Caco-2 (cell line): ENCODE measurements at regions not wholly inside any gene's neighbourhood (a gene's known extent, or its start where the extent isn't known, plus 50 kb on each side); places are given as distances from the start of the nearest gene placed in this dataset.

Source experiments
- BruUV-seq: library from RNA; stranded (reverse); fragments of 400-500 nt; replicated peaks from 2 replicates; lab custom pipeline; 2021; lab: Mats Ljungman, UMichigan
- CTCF ChIA-PET: fragments of 300-600 bp; sonication (Branson Sonifier 250); formaldehyde crosslinking; loops from one replicate; lab custom pipeline; 2022; ENCODE audit warnings: antibody characterized with exemption; lab: Charles Lee
- POLR2A ChIA-PET: fragments of 300-600 bp; sonication (Branson Sonifier 250); formaldehyde crosslinking; loops from one replicate; lab custom pipeline; 2022; ENCODE audit warnings: antibody characterized with exemption; lab: Charles Lee
- DNase-seq, 2 experiments: peaks; one replicate each; pipeline versions ENCODE4 v3.0.0 to v3.0.0-alpha.2; 2020 to 2022
- H3K27me3 ChIP-seq: replicated peaks from 2 replicates; pipeline ENCODE4 v1.6.0; 2011; ENCODE audit warnings: low read length; ENCODE audit not compliant: control insufficient read depth, insufficient read depth
- H3K36me3 ChIP-seq: 2 replicates; pipeline ENCODE4 v1.5.1; 2011; ENCODE audit warnings: low read length; ENCODE audit not compliant: control insufficient read depth, insufficient read depth
- H3K4me1 ChIP-seq: fragments of 250-450 bp; sonication (Bioruptor Pico); 2 replicates; pipeline ENCODE4 v1.5.1; 2020; ENCODE audit warnings: mild to moderate bottlenecking
- H3K4me3 ChIP-seq: 2 replicates; pipeline ENCODE4 v1.5.1; 2011; ENCODE audit warnings: low read depth, mild to moderate bottlenecking, control low read depth, low read length
- H3K9me3 ChIP-seq: fragments of 250-450 bp; sonication (Bioruptor Pico); 2 replicates; pipeline ENCODE4 v1.5.1; 2020; ENCODE audit warnings: mild to moderate bottlenecking, moderate library complexity
- H3K27ac Mint-ChIP-seq: one replicate; pipeline ENCODE4 v1.8.0; 2022; ENCODE audit warnings: mixed read lengths; ENCODE audit not compliant: unreplicated experiment
- H3K27me3 Mint-ChIP-seq: one replicate; pipeline ENCODE4 v1.8.0; 2022; ENCODE audit warnings: mixed read lengths; ENCODE audit not compliant: insufficient read depth, unreplicated experiment
- H3K36me3 Mint-ChIP-seq: one replicate; pipeline ENCODE4 v1.8.0; 2022; ENCODE audit warnings: mild to moderate bottlenecking, mixed read lengths; ENCODE audit not compliant: insufficient read depth, unreplicated experiment
- H3K4me1 Mint-ChIP-seq: one replicate; pipeline ENCODE4 v1.8.0; 2022; ENCODE audit warnings: low read depth, mixed read lengths; ENCODE audit not compliant: unreplicated experiment
- H3K4me3 Mint-ChIP-seq: one replicate; pipeline ENCODE4 v1.8.0; 2022; ENCODE audit warnings: mild to moderate bottlenecking, moderate library complexity, mixed read lengths; ENCODE audit not compliant: unreplicated experiment
- H3K9me3 Mint-ChIP-seq: one replicate; pipeline ENCODE4 v1.8.0; 2022; ENCODE audit warnings: mixed read lengths; ENCODE audit not compliant: unreplicated experiment
- intact Hi-C: fragments of 100-400 bp; cut with micrococcal nuclease; formaldehyde crosslinking; loops from one replicate; pipeline ENCODE4 v1.10.0; 2022; ENCODE audit not compliant: unreplicated experiment
- TF ChIP-seq, protein P1 (sequence below), 2 experiments: fragments of 200-600 bp in 1 of 2; IDR thresholded peaks; 1 replicate in 1 of 2; 2 replicates in 1 of 2; pipeline versions ENCODE4 v1.5.1 to v1.8.0; 2011 to 2022; ENCODE audit warnings: antibody characterized with exemption in 1 of 2, control low read depth in 1 of 2, inconsistent platforms in 1 of 2, low read depth in 1 of 2, low read length in 1 of 2, mild to moderate bottlenecking in 1 of 2, moderate library complexity in 1 of 2; ENCODE audit not compliant: insufficient read depth in 1 of 2, severe bottlenecking in 1 of 2, unreplicated experiment in 1 of 2

GRCh38 chr15:94033014-94033682, 198.2 kb upstream of the MCTP2 start:
- DNase-seq: no peak
- H3K27ac Mint-ChIP-seq: no peak overlapping the region
- Histone ChIP-seq H3K27me3 (no peaks in the 10 kb centered on the region), H3K36me3 (no peaks in the 10 kb centered on the region), H3K4me3 (no peak overlapping the region), H3K9me3 (no peaks in the 10 kb centered on the region; the same call in 1 of the 2 replicates), H3K4me1 (peaks cover 23% of the 10 kb centered on the region; the same call in 1 of the 2 replicates)
- TF ChIP-seq, protein P1, sequence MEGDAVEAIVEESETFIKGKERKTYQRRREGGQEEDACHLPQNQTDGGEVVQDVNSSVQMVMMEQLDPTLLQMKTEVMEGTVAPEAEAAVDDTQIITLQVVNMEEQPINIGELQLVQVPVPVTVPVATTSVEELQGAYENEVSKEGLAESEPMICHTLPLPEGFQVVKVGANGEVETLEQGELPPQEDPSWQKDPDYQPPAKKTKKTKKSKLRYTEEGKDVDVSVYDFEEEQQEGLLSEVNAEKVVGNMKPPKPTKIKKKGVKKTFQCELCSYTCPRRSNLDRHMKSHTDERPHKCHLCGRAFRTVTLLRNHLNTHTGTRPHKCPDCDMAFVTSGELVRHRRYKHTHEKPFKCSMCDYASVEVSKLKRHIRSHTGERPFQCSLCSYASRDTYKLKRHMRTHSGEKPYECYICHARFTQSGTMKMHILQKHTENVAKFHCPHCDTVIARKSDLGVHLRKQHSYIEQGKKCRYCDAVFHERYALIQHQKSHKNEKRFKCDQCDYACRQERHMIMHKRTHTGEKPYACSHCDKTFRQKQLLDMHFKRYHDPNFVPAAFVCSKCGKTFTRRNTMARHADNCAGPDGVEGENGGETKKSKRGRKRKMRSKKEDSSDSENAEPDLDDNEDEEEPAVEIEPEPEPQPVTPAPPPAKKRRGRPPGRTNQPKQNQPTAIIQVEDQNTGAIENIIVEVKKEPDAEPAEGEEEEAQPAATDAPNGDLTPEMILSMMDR (IDR thresholded peaks at IDR 0.05; ENCODE audit: insufficient read depth in 1 of 2, low read depth in 1 of 2, low read length in 1 of 2, severe bottlenecking in 1 of 2, unreplicated experiment in 1 of 2): no peak
- H3K4me3 Mint-ChIP-seq: no peak overlapping the region
- intact Hi-C loops: no loop called here
- BruUV-seq: no TSS peak
- POLR2A ChIA-PET: no interaction called here
- H3K9me3 Mint-ChIP-seq: no peaks in the 10 kb centered on the region
- CTCF ChIA-PET: interaction anchor here (0.9 kb wide), 1 partner anchor 87 kb away, joined by 3 read pairs; no protein-coding TSS in a partner anchor
- no peaks in the 10 kb centered on the region for H3K36me3 Mint-ChIP-seq
- H3K27me3 Mint-ChIP-seq: no peaks in the 10 kb centered on the region
- peaks cover 8% of the 10 kb centered on the region for H3K4me1 Mint-ChIP-seq

DNA sequence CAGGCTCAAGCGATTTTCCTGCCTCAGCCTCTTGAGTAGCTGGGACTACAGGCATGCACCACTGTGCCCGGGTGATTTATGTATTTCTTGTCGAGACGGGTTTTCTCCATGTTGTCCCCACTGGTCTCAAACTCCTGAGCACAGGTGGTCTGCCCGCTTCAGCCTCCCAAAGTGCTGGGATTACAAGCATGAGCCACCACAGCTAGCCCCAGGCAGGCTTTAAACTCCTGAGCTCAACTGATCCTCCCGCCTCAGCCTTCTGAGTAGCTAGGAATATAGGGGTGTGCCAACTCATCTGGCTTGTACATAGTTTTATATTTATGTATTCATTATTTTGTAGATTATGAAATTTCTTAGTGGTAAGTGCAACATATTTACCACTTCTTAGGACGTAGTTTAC, 198.8 kb upstream of the MCTP2 start:
- no peaks in the 10 kb centered on the region for H3K9me3 ChIP-seq

GRCh38 chr15:94031072-94031471, 200.3 kb upstream of the MCTP2 start:
- no peaks in the 10 kb centered on the region for H3K27me3 ChIP-seq
- no peak overlapping the region for H3K27ac Mint-ChIP-seq
- no peaks in the 10 kb centered on the region for H3K9me3 Mint-ChIP-seq
- DNase-seq: no peak
- H3K4me1 Mint-ChIP-seq: peaks cover 23% of the 10 kb centered on the region
- no peak overlapping the region for H3K4me3 Mint-ChIP-seq
- no peaks in the 10 kb centered on the region for H3K36me3 Mint-ChIP-seq
- no peaks in the 10 kb centered on the region for H3K36me3 ChIP-seq
- CTCF ChIA-PET: interaction anchor here (0.8 kb wide), 1 partner anchor 76 kb away, joined by 3 read pairs; no protein-coding TSS in a partner anchor
- no peaks in the 10 kb centered on the region for H3K27me3 Mint-ChIP-seq
- H3K9me3 ChIP-seq: no peaks in the 10 kb centered on the region
- BruUV-seq: no TSS peak
- no peak overlapping the region for H3K4me3 ChIP-seq
- POLR2A ChIA-PET: no interaction called here
- peaks cover 39% of the 10 kb centered on the region for H3K4me1 ChIP-seq
- TF ChIP-seq, protein P1 (IDR thresholded peaks at IDR 0.05; ENCODE audit: insufficient read depth in 1 of 2, low read depth in 1 of 2, low read length in 1 of 2, severe bottlenecking in 1 of 2, unreplicated experiment in 1 of 2): no peak
- intact Hi-C loops: no loop called here

More for the DNA sequence above, 198.8 kb upstream of the MCTP2 start:
- TF ChIP-seq, protein P1 (IDR thresholded peaks at IDR 0.05; ENCODE audit: insufficient read depth in 1 of 2, low read depth in 1 of 2, low read length in 1 of 2, severe bottlenecking in 1 of 2, unreplicated experiment in 1 of 2): no peak
- H3K4me3 Mint-ChIP-seq: no peak overlapping the region
- no peaks in the 10 kb centered on the region for H3K9me3 Mint-ChIP-seq
- no peaks in the 10 kb centered on the region for H3K36me3 Mint-ChIP-seq
- no peak for DNase-seq
- CTCF ChIA-PET: interaction anchor here (0.9 kb wide), 1 partner anchor 87 kb away, joined by 3 read pairs; no protein-coding TSS in a partner anchor
- H3K27me3 Mint-ChIP-seq: no peaks in the 10 kb centered on the region
- POLR2A ChIA-PET: interaction anchor here (0.6 kb wide), 1 partner anchor 11 kb away, joined by 7 read pairs; no protein-coding TSS in a partner anchor
- H3K27ac Mint-ChIP-seq: no peak overlapping the region
- no peak overlapping the region for H3K4me3 ChIP-seq
- no TSS peak for BruUV-seq
- intact Hi-C loops: no loop called here
- H3K27me3 ChIP-seq: no peaks in the 10 kb centered on the region
- H3K4me1 Mint-ChIP-seq: peaks cover 14% of the 10 kb centered on the region
- H3K4me1 ChIP-seq: peaks cover 27% of the 10 kb centered on the region; the same call in 1 of the 2 replicates
- H3K36me3 ChIP-seq: no peaks in the 10 kb centered on the region
